WTC11 (cell line): ENCODE measurements at regions not wholly inside any gene's neighbourhood (a gene's known extent, or its start where the extent isn't known, plus 50 kb on each side); places are given as distances from the start of the nearest gene placed in this dataset.

Experiments used
- ATAC-seq: fragments of 200-7000 bp; cut with Tn5 transposase; 2 replicates; pipeline ENCODE4 v1.10.0; 2021; ENCODE audit warnings: mild to moderate bottlenecking, moderate library complexity
- CTCF ChIA-PET: fragments of 300-600 bp; sonication (Branson Sonifier 250); formaldehyde crosslinking; loops from one replicate; lab custom pipeline; 2021; ENCODE audit warnings: antibody characterized with exemption; lab: Charles Lee
- POLR2A ChIA-PET: fragments of 350-600 bp; sonication (Branson Sonifier 250); formaldehyde crosslinking; loops from one replicate; lab custom pipeline; 2021; ENCODE audit warnings: antibody characterized with exemption; lab: Charles Lee
- DNase-seq: peaks from one replicate; pipeline ENCODE4 v3.0.0; 2021; ENCODE audit warnings: low spot score
- H3K27ac Mint-ChIP-seq: 2 replicates; pipeline ENCODE4 v1.8.0; 2021; ENCODE audit warnings: mixed read lengths
- H3K27me3 Mint-ChIP-seq: 2 replicates; pipeline ENCODE4 v1.8.0; 2021; ENCODE audit warnings: low read depth, mild to moderate bottlenecking, moderate library complexity, mixed read lengths
- H3K36me3 Mint-ChIP-seq: 2 replicates; pipeline ENCODE4 v1.8.0; 2021; ENCODE audit warnings: mixed read lengths
- H3K4me1 Mint-ChIP-seq: 2 replicates; pipeline ENCODE4 v1.8.0; 2022; ENCODE audit warnings: mixed read lengths
- H3K4me3 Mint-ChIP-seq: 2 replicates; pipeline ENCODE4 v1.8.0; 2021; ENCODE audit warnings: mild to moderate bottlenecking, moderate library complexity, mixed read lengths
- H3K9me3 Mint-ChIP-seq: 2 replicates; pipeline ENCODE4 v1.8.0; 2021; ENCODE audit warnings: mixed read lengths
- ATF2 ChIP-seq: sonication (generic); formaldehyde crosslinking; IDR thresholded peaks from 2 replicates; pipeline ENCODE4 v1.8.1; 2022; ENCODE audit warnings: low read depth, missing genetic modification reagents, borderline replicate concordance
- ATF6 ChIP-seq: sonication (generic); formaldehyde crosslinking; IDR thresholded peaks from 2 replicates; pipeline ENCODE4 v1.8.1; 2023; ENCODE audit warnings: mild to moderate bottlenecking, missing genetic modification reagents
- CBFB ChIP-seq: sonication (generic); formaldehyde crosslinking; IDR thresholded peaks from 2 replicates; pipeline ENCODE4 v1.8.1; 2022; ENCODE audit warnings: mild to moderate bottlenecking, low read depth, missing genetic modification reagents
- CDX4 ChIP-seq: fragments of 250-450 bp; sonication (Bioruptor Pico); IDR thresholded peaks from 2 replicates; pipeline ENCODE4 v1.9.0; 2021; ENCODE audit warnings: moderate library complexity, mild to moderate bottlenecking, inconsistent platforms, borderline replicate concordance
- CREM ChIP-seq: sonication (generic); formaldehyde crosslinking; IDR thresholded peaks from 2 replicates; pipeline ENCODE4 v1.8.1; 2022; ENCODE audit warnings: mild to moderate bottlenecking, missing genetic modification reagents, moderate library complexity
- ESRRA ChIP-seq: sonication (generic); formaldehyde crosslinking; IDR thresholded peaks from 2 replicates; pipeline ENCODE4 v1.8.1; 2022; ENCODE audit warnings: mild to moderate bottlenecking, missing genetic modification reagents, borderline replicate concordance
- GTF2I ChIP-seq: fragments of 250-450 bp; sonication (Bioruptor Pico); conservative IDR thresholded peaks from 2 replicates; pipeline ENCODE4 v1.4.0; 2021; ENCODE audit warnings: mild to moderate bottlenecking
- HMGA2 ChIP-seq: fragments of 250-450 bp; sonication (Bioruptor Pico); IDR thresholded peaks from 2 replicates; pipeline ENCODE4 v1.4.0; 2021; ENCODE audit warnings: mild to moderate bottlenecking, moderate library complexity
- JAZF1 ChIP-seq: fragments of 250-450 bp; sonication (Bioruptor Pico); IDR thresholded peaks from 2 replicates; pipeline ENCODE4 v1.9.0; 2021; ENCODE audit warnings: moderate library complexity, mild to moderate bottlenecking, inconsistent platforms
- KAT7 ChIP-seq: sonication (generic); formaldehyde crosslinking; IDR thresholded peaks from 2 replicates; pipeline ENCODE4 v1.8.1; 2023; ENCODE audit warnings: missing genetic modification reagents, mild to moderate bottlenecking, borderline replicate concordance
- NR1H2 ChIP-seq: sonication (generic); formaldehyde crosslinking; IDR thresholded peaks from 2 replicates; pipeline ENCODE4 v1.9.0; 2021; ENCODE audit warnings: mild to moderate bottlenecking, moderate library complexity, missing genetic modification reagents
- NR3C1 ChIP-seq: sonication (generic); formaldehyde crosslinking; conservative IDR thresholded peaks from 2 replicates; pipeline ENCODE4 v1.8.1; 2023; ENCODE audit warnings: low read depth, mild to moderate bottlenecking, missing genetic modification reagents
- OVOL2 ChIP-seq: fragments of 250-450 bp; sonication (Bioruptor Pico); IDR thresholded peaks from 2 replicates; pipeline ENCODE4 v1.9.0; 2021; ENCODE audit warnings: mild to moderate bottlenecking, borderline replicate concordance
- SP1 ChIP-seq: sonication (generic); formaldehyde crosslinking; conservative IDR thresholded peaks from 2 replicates; pipeline ENCODE4 v1.8.1; 2022; ENCODE audit warnings: missing genetic modification reagents
- STAT6 ChIP-seq: sonication (generic); formaldehyde crosslinking; conservative IDR thresholded peaks from 2 replicates; pipeline ENCODE4 v1.8.1; 2023; ENCODE audit warnings: mild to moderate bottlenecking, low read depth, missing genetic modification reagents, moderate library complexity
- TEAD4 ChIP-seq: sonication (generic); formaldehyde crosslinking; IDR thresholded peaks from 2 replicates; pipeline ENCODE4 v1.8.0; 2022; ENCODE audit warnings: mild to moderate bottlenecking, missing genetic modification reagents
- ZNF138 ChIP-seq: sonication (generic); formaldehyde crosslinking; conservative IDR thresholded peaks from 2 replicates; pipeline ENCODE4 v1.8.1; 2022; ENCODE audit warnings: mild to moderate bottlenecking, moderate library complexity, missing genetic modification reagents
- ZNF512 ChIP-seq: sonication (generic); formaldehyde crosslinking; IDR thresholded peaks from 2 replicates; pipeline ENCODE4 v1.8.1; 2022; ENCODE audit warnings: missing genetic modification reagents, borderline replicate concordance
- ZNF532 ChIP-seq: fragments of 250-450 bp; sonication (Bioruptor Pico); IDR thresholded peaks from 2 replicates; pipeline ENCODE4 v1.9.0; 2021; ENCODE audit warnings: mild to moderate bottlenecking, borderline replicate concordance

- TF ChIP-seq ATF6 (CRISPR knock-in tag) (no peak), STAT6 (CRISPR knock-in tag) (no peak), HMGA2 (CRISPR knock-in tag) (no peak), OVOL2 (CRISPR knock-in tag) (no peak), NR1H2 (CRISPR knock-in tag) (no peak), GTF2I (CRISPR knock-in tag) (no peak), JAZF1 (no peak)
Measured at GRCh38 chr1:201731142-201731541, 97.8 kb upstream of the IPO9 start (continued).

GRCh38 chr1:201731592-201731991 is 97.4 kb upstream of the IPO9 start:
- ATAC-seq (no peak), DNase-seq (no peak)
- H3K9me3 Mint-ChIP-seq: no peaks in the 10 kb centered on the region
- POLR2A ChIA-PET: no interaction called here
- no peaks in the 10 kb centered on the region for H3K36me3 Mint-ChIP-seq
- no peak overlapping the region for H3K4me3 Mint-ChIP-seq
- H3K27ac Mint-ChIP-seq: no peak overlapping the region
- no peak for TF ChIP-seq ESRRA (CRISPR knock-in tag)
- no peak for TF ChIP-seq ZNF532 (CRISPR knock-in tag)
- no peak for TF ChIP-seq ZNF512
- TF ChIP-seq TEAD4 (CRISPR knock-in tag): no peak
- TF ChIP-seq CDX4 (CRISPR knock-in tag): no peak
- no peak for TF ChIP-seq ATF2 (CRISPR knock-in tag)
- TF ChIP-seq CBFB (CRISPR knock-in tag): no peak
- no peak for TF ChIP-seq CREM (CRISPR knock-in tag)
- TF ChIP-seq KAT7 (CRISPR knock-in tag): no peak
- TF ChIP-seq NR3C1 (CRISPR knock-in tag): no peak
- no peak for TF ChIP-seq ZNF138 (CRISPR knock-in tag)
- no peak for TF ChIP-seq SP1 (CRISPR knock-in tag)
- H3K4me1 Mint-ChIP-seq: peaks cover 21% of the 10 kb centered on the region
- H3K27me3 Mint-ChIP-seq: no peaks in the 10 kb centered on the region
- CTCF ChIA-PET: interaction anchor here (2.0 to 2.1 kb wide), 2 partner anchors 22 to 62 kb away, joined by 7 to 10 read pairs; no protein-coding TSS in a partner anchor
